ENCODE measurements at regions not wholly inside any gene's neighbourhood (a gene's known extent, or its start where the extent isn't known, plus 50 kb on each side); places are given as distances from the start of the nearest gene placed in this dataset.
A peak's percentile ranks its signal among the peaks of the same experiment; 100 is the strongest.

DNA sequence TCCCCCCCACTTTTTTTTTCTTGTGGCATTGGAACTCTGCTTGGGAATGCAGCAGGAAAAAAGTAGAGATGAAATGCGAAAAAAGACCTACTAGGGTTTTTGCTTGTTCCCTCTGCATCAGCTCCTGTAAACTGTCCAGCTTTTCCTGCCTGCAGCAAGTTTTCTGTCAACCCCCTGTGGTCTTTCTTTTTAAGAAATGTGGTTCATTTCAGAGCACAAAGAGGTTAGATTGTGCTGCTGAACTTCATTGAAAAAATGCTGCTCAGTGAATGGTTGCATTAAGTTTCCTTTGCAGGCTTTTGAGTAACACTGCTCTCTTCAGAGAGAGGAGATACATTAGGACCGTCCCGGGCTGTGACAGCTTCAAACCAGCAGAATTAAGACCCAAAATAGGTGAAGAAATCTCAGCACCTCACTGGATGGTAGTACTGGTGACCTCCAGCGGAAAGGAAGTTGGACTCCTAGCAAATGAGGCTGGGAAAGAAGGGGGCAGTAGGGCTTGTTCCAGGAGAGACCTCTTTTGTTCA lies 80.7 kb downstream of the NDUFS5 start:
- no peaks in the 10 kb centered on the region for H3K27me3 ChIP-seq
- intact Hi-C loops (cut with DNase I), result loop anchor here in 1 of 2 donors (10.0 kb wide), 2 partner anchors 148 to 278 kb away; no protein-coding TSS in a partner anchor
- peaks cover 3 to 53% (median 15%) of the 10 kb centered on the region in 4 donors for H3K4me1 ChIP-seq
- DNase-seq (no peak), ATAC-seq (no peak)
- H3K4me3 ChIP-seq, result peak overlapping the region; percentile 76 to 81 (median 81)
- H3K9me3 ChIP-seq, result no peaks in the 10 kb centered on the region
- H3K36me3 ChIP-seq, result no peaks in the 10 kb centered on the region
- WGBS (ENCODE audit: insufficient coverage, low coverage, low lambda C conversion rate, missing lambda C conversion rate), result 30% methylated on average over 4 of the region's 4 CpGs
- peak overlapping the region; percentile 82 to 93 (median 91) for H3K27ac ChIP-seq
- TF ChIP-seq POLR2A (IDR thresholded peaks at IDR 0.05), result no peak
- TF ChIP-seq, protein P1, sequence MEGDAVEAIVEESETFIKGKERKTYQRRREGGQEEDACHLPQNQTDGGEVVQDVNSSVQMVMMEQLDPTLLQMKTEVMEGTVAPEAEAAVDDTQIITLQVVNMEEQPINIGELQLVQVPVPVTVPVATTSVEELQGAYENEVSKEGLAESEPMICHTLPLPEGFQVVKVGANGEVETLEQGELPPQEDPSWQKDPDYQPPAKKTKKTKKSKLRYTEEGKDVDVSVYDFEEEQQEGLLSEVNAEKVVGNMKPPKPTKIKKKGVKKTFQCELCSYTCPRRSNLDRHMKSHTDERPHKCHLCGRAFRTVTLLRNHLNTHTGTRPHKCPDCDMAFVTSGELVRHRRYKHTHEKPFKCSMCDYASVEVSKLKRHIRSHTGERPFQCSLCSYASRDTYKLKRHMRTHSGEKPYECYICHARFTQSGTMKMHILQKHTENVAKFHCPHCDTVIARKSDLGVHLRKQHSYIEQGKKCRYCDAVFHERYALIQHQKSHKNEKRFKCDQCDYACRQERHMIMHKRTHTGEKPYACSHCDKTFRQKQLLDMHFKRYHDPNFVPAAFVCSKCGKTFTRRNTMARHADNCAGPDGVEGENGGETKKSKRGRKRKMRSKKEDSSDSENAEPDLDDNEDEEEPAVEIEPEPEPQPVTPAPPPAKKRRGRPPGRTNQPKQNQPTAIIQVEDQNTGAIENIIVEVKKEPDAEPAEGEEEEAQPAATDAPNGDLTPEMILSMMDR (IDR thresholded peaks at IDR 0.05), result no peak

DNA sequence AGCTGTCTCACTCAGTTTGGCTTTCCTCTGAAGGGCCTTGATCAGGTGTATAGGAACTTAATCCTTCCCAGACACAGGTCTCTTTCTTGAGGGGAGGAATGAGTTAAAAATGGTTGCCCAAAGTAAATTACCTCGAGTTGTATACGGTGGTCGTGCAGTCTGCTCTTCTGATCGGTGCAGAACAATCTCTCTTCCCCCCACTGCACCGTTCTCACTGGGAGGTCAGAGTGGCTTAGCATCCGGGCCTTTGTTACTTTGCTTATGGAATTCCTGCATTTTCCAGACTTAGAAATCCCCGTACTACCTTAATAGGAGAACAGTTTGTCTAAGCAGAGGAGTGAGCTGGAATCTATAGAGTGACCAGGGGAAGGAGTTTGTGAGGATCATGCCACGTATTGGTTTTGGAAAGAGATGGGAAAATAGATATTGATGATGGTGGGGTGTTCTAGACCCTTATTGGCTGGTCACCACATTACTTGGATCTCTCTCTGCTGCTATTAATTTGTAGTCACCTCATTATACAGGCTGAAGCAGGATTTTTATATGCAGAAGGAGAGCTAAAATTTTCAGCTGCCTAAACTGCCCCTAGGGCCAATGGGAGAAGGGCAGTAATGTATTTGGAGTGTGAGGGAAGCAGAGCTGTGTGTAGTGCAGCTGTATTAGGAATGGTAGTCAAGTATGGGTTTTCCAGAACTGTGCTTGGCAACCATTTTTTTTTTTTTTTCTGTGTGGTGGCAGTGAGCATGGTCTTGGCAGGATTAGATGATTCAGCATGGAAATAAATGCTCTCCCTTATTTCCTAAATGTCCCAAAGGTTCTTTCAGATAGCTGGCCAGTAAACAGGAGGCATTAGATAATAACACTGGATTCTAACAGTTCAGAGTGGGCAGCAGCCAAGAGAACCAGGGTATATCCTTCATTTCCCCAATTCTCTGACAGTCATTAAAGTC lies 81.5 kb downstream of the NDUFS5 start:
- no peak for TF ChIP-seq POLR2A (IDR thresholded peaks at IDR 0.05)
- TF ChIP-seq, protein P1 (IDR thresholded peaks at IDR 0.05), result no peak
- no peaks in the 10 kb centered on the region for H3K9me3 ChIP-seq
- no peak for DNase-seq
- 54% methylated on average over 7 of the region's 8 CpGs for WGBS (ENCODE audit: insufficient coverage, low coverage, low lambda C conversion rate, missing lambda C conversion rate)
- peaks cover 3 to 53% (median 15%) of the 10 kb centered on the region in 4 donors for H3K4me1 ChIP-seq
- no peaks in the 10 kb centered on the region for H3K27me3 ChIP-seq
- intact Hi-C loops (cut with DNase I), result loop anchor here in 1 of 2 donors (10.0 kb wide), 2 partner anchors 147 to 277 kb away; no protein-coding TSS in a partner anchor
- no peaks in the 10 kb centered on the region for H3K36me3 ChIP-seq
- H3K27ac ChIP-seq, result peak overlapping the region; percentile 82 to 93 (median 91)
- peak in 2 of 4 donors; percentile 1 to 2 for ATAC-seq
- peak overlapping the region in 2 of 3 donors; percentile 76 to 81 for H3K4me3 ChIP-seq

DNA sequence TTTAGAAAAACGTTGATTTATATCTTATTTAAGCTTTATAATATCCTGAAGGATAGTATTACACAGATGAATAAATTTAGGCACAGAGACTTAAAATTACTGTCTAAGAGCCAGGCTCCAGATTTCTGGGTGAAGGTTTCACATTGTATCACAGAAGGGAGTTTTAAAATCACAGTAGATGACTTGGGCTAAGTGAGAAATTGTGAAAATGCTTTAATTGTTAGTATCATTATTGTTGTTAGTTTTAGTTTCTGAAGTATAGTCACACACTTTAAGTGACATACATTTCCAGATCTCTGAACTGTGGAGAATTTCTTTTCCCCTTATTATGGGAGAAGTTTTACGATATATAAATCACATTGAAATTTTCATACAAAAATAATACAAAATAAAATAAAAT lies 83.5 kb downstream of the NDUFS5 start:
- no peaks in the 10 kb centered on the region for H3K36me3 ChIP-seq
- H3K27me3 ChIP-seq, result no peaks in the 10 kb centered on the region
- TF ChIP-seq, protein P1 (IDR thresholded peaks at IDR 0.05), result no peak
- no peak for TF ChIP-seq POLR2A (IDR thresholded peaks at IDR 0.05)
- no peak for DNase-seq
- peaks cover 3 to 53% (median 15%) of the 10 kb centered on the region in 4 donors for H3K4me1 ChIP-seq
- no peak for ATAC-seq
- 80% methylated on average over 2 of the region's 2 CpGs for WGBS (ENCODE audit: insufficient coverage, low coverage, low lambda C conversion rate, missing lambda C conversion rate)
- intact Hi-C loops (cut with DNase I), result loop anchor here (10.0 kb wide), 3 partner anchors 55 to 275 kb away; no protein-coding TSS in a partner anchor
- H3K4me3 ChIP-seq, result no peak overlapping the region
- no peak overlapping the region for H3K27ac ChIP-seq
- no peaks in the 10 kb centered on the region for H3K9me3 ChIP-seq

DNA sequence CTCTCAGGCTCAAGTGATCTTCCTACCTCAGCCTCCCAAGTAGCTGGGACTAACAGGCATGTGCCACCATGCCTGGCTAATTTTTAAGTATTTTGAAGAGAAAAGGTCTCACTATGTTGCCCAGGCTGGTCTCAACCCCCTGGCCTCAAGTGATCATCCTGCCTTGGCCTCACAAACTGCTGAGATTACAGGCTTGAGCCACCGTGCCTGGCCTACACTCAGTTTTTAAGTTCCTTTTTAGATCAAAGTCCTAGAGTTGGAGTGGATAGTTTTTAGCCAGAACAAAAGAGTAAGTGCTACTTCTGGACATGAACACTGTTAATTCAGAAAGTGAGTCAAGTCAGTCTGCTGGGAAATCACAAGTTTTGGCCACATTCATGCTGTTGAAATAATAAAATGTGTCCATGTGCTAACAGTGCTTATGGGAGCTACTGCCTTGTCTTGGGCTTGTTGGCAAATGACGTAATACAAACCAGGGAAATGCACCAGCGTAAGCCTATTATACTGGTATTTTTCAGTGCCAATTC lies 84.2 kb downstream of the NDUFS5 start:
- WGBS (ENCODE audit: insufficient coverage, low coverage, low lambda C conversion rate, missing lambda C conversion rate), result 21% methylated on average over 3 of the region's 3 CpGs
- H3K27me3 ChIP-seq, result no peaks in the 10 kb centered on the region
- no peaks in the 10 kb centered on the region for H3K9me3 ChIP-seq
- peak overlapping the region; percentile 23 to 62 (median 59) for H3K27ac ChIP-seq
- no peaks in the 10 kb centered on the region for H3K36me3 ChIP-seq
- TF ChIP-seq, protein P1 (IDR thresholded peaks at IDR 0.05), result no peak
- TF ChIP-seq POLR2A (IDR thresholded peaks at IDR 0.05), result no peak
- ATAC-seq (peak in 3 of 4 donors; percentile 12 to 34 (median 17)), DNase-seq (no peak)
- no peak overlapping the region for H3K4me3 ChIP-seq
- intact Hi-C loops (cut with DNase I), result loop anchor here in 1 of 2 donors (10.0 kb wide), 1 partner anchor 54 kb away; no protein-coding TSS in a partner anchor
- peaks cover 5 to 60% (median 16%) of the 10 kb centered on the region in 4 donors for H3K4me1 ChIP-seq

Measured in right lobe of liver (tissue), 6 donors.